Endodermal cell (in vitro differentiated cells): ENCODE measurements at regions not wholly inside any gene's neighbourhood (a gene's known extent, or its start where the extent isn't known, plus 50 kb on each side); places are given as distances from the start of the nearest gene placed in this dataset.
A peak's percentile ranks its signal among the peaks of the same experiment; 100 is the strongest.

Experiments used
- DNase-seq: peaks from one replicate; pipeline ENCODE4 v3.0.0-alpha.2; 2017
- H3K27ac ChIP-seq: 2 replicates; pipeline ENCODE4 v1.5.1; 2013; ENCODE audit warnings: mild to moderate bottlenecking, low read depth, low read length, moderate library complexity
- H3K27me3 ChIP-seq: 2 replicates; pipeline ENCODE4 v1.6.1; 2013; ENCODE audit warnings: mild to moderate bottlenecking, low read length, moderate library complexity; ENCODE audit not compliant: insufficient read depth, control insufficient read depth, poor library complexity, severe bottlenecking
- H3K36me3 ChIP-seq: 2 replicates; pipeline ENCODE4 v1.7.0; 2013; ENCODE audit warnings: mild to moderate bottlenecking, low read length, moderate library complexity; ENCODE audit not compliant: control insufficient read depth, insufficient read depth
- H3K4me1 ChIP-seq: one replicate; pipeline ENCODE4 v1.7.0; 2013; ENCODE audit warnings: low read length; ENCODE audit not compliant: control insufficient read depth, insufficient read depth
- H3K4me3 ChIP-seq: 2 replicates; pipeline ENCODE4 v1.5.1; 2013; ENCODE audit warnings: mild to moderate bottlenecking, low read length, moderate library complexity
- H3K9ac ChIP-seq: 2 replicates; pipeline ENCODE4 v1.6.1; 2013; ENCODE audit warnings: mild to moderate bottlenecking, low read length, moderate library complexity; ENCODE audit not compliant: poor library complexity, severe bottlenecking; ENCODE audit errors: extremely low read depth
- H3K9me3 ChIP-seq: 2 replicates; pipeline ENCODE4 v1.6.1; 2013; ENCODE audit warnings: mild to moderate bottlenecking, low read length, moderate library complexity; ENCODE audit not compliant: control insufficient read depth
- H3K27ac Mint-ChIP-seq: 2 replicates; pipeline ENCODE4 v1.8.0; 2020; ENCODE audit warnings: mixed read lengths
- H3K27me3 Mint-ChIP-seq: 2 replicates; pipeline ENCODE4 v1.8.0; 2021; ENCODE audit warnings: mild to moderate bottlenecking, mixed read lengths; ENCODE audit not compliant: insufficient read depth
- H3K36me3 Mint-ChIP-seq: 2 replicates; pipeline ENCODE4 v1.8.0; 2020; ENCODE audit warnings: low read depth, mixed read lengths
- H3K4me1 Mint-ChIP-seq: 2 replicates; pipeline ENCODE4 v1.8.0; 2020; ENCODE audit warnings: mixed read lengths
- H3K4me3 Mint-ChIP-seq: 2 replicates; pipeline ENCODE4 v1.8.0; 2020; ENCODE audit warnings: mild to moderate bottlenecking, moderate library complexity, mixed read lengths
- H3K9me3 Mint-ChIP-seq: 2 replicates; pipeline ENCODE4 v1.8.0; 2020; ENCODE audit warnings: mild to moderate bottlenecking, mixed read lengths
- WGBS, 2 experiments: methylation state at CpG; one replicate each; pipeline versions ENCODE4 v1.1.5 to v1.1.7; 2013; ENCODE audit warnings: missing lambda C conversion rate in 2 of 2, mixed read lengths in 1 of 2; ENCODE audit not compliant: insufficient coverage in 1 of 2, insufficient read length in 1 of 2; 5-methylcytosine and 5-hydroxymethylcytosine counted together
- TF ChIP-seq, protein P1 (sequence below): fragments of 200-600 bp; sonication (generic); conservative IDR thresholded peaks from 2 replicates; pipeline ENCODE4 v1.5.0; 2021; ENCODE audit warnings: antibody characterized with exemption, mild to moderate bottlenecking

DNA sequence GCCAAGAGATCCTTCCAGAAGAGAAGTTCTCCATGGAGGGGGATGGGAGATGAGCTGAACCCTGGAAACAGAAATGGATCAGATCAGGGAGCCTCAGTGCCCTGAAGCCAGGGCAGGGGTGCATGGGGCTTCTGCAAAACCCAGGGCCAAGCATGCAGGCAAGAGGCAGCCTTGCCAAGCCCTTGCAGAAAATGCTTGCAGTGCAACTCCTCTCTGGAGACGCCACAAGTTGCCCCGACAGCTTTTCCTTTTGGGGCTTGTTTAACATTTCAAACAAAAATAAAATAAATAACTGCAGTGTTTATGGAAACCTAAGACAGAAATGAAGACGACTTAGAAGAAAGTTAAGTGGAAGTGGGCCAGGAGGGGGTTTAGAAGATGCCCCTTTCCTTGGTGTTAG is 177.5 kb upstream of the TNP1 start:
- Mint-ChIP-seq H3K27me3 (peaks cover 24% of the 10 kb centered on the region), H3K36me3 (no peaks in the 10 kb centered on the region), H3K4me1 (no peaks in the 10 kb centered on the region), H3K4me3 (no peak overlapping the region), H3K9me3 (no peaks in the 10 kb centered on the region), H3K27ac (no peak overlapping the region)
- Histone ChIP-seq H3K36me3 (no peaks in the 10 kb centered on the region), H3K9ac (no peak overlapping the region), H3K9me3 (no peaks in the 10 kb centered on the region), H3K27me3 (no peaks in the 10 kb centered on the region), H3K27ac (no peak overlapping the region), H3K4me1 (no peaks in the 10 kb centered on the region), H3K4me3 (no peak overlapping the region)
- peak; percentile 35 for DNase-seq
- WGBS, 2 experiments = 71 to 89% methylated on average over 1 to 3 of the region's 3 CpGs
- TF ChIP-seq, protein P1, sequence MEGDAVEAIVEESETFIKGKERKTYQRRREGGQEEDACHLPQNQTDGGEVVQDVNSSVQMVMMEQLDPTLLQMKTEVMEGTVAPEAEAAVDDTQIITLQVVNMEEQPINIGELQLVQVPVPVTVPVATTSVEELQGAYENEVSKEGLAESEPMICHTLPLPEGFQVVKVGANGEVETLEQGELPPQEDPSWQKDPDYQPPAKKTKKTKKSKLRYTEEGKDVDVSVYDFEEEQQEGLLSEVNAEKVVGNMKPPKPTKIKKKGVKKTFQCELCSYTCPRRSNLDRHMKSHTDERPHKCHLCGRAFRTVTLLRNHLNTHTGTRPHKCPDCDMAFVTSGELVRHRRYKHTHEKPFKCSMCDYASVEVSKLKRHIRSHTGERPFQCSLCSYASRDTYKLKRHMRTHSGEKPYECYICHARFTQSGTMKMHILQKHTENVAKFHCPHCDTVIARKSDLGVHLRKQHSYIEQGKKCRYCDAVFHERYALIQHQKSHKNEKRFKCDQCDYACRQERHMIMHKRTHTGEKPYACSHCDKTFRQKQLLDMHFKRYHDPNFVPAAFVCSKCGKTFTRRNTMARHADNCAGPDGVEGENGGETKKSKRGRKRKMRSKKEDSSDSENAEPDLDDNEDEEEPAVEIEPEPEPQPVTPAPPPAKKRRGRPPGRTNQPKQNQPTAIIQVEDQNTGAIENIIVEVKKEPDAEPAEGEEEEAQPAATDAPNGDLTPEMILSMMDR = peak; percentile 15

DNA sequence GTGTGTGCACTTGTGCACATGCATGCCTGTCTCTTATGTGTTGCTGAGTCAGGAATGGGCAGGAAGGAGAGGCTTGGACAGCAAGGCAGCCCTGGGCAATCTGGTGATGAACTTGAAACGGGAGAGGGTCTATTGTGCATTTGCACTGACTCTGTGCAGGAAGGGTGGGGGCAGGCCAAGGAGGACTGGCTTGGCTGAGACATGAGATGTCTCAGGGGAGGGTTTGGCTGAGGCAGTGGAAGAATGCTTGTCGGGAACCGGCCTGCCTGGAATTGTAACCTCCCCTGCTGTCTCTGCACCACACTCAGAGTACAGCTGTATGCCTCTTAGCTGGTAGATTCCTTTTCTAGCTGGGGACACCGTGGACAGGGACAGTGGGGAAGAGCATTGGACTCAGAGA is 176.1 kb upstream of the TNP1 start:
- Histone ChIP-seq H3K9ac (no peak overlapping the region), H3K27ac (no peak overlapping the region), H3K27me3 (no peaks in the 10 kb centered on the region), H3K4me1 (no peaks in the 10 kb centered on the region), H3K9me3 (no peaks in the 10 kb centered on the region), H3K4me3 (no peak overlapping the region), H3K36me3 (no peaks in the 10 kb centered on the region)
- Mint-ChIP-seq H3K9me3 (no peaks in the 10 kb centered on the region), H3K4me3 (no peak overlapping the region), H3K27ac (no peak overlapping the region), H3K27me3 (peaks cover 28% of the 10 kb centered on the region), H3K36me3 (no peaks in the 10 kb centered on the region), H3K4me1 (no peaks in the 10 kb centered on the region)
- 84 to 100% methylated on average over 2 to 4 of the region's 4 CpGs for WGBS, 2 experiments
- no peak for DNase-seq
- TF ChIP-seq, protein P1 = no peak

DNA sequence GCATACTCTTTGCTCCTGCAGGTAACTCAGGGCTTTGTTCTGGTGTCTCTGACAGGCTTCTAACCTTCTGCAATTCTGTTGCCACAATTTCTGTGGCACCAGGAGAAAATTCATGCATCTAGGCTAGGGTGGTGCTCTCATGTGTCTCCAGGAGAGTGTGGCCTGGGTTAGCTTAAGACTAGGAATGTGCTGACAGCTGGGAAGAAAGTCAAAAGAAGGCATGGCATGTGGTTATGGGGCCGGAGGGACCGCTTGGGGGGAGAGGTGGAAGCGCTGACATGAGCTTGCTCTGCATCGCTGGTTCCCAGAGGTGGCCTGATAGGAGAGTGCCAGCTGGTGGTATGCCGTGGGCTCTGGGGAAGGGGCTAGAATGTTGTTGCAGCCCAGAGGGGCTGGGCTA is 173.3 kb upstream of the TNP1 start:
- Histone ChIP-seq H3K36me3 (no peaks in the 10 kb centered on the region), H3K4me1 (no peaks in the 10 kb centered on the region), H3K4me3 (no peak overlapping the region), H3K27ac (no peak overlapping the region), H3K9ac (no peak overlapping the region), H3K27me3 (no peaks in the 10 kb centered on the region), H3K9me3 (no peaks in the 10 kb centered on the region)
- TF ChIP-seq, protein P1 = no peak
- Mint-ChIP-seq H3K4me1 (peaks cover 3% of the 10 kb centered on the region), H3K27me3 (peaks cover 34% of the 10 kb centered on the region), H3K36me3 (no peaks in the 10 kb centered on the region), H3K9me3 (no peaks in the 10 kb centered on the region), H3K4me3 (no peak overlapping the region), H3K27ac (no peak overlapping the region)
- no peak for DNase-seq
- 93 to 100% methylated on average over 4 to 5 of the region's 5 CpGs for WGBS, 2 experiments
